ENCODE measurements at regions not wholly inside any gene's neighbourhood (a gene's known extent, or its start where the extent isn't known, plus 50 kb on each side); places are given as distances from the start of the nearest gene placed in this dataset.
"Not testable (repeated sequence)": the region's sequence is repeated elsewhere in the genome, so short reads cannot be mapped to it uniquely, and the experiment has no call there.

GRCh38 chrY:6685783-6686389, 224.6 kb upstream of the TBL1Y start:
- DNase-seq (ENCODE audit: low spot score), result not testable (repeated sequence)
- peak; percentile 89 for ATAC-seq

GRCh38 chrY:6701558-6702161, 208.8 kb upstream of the TBL1Y start:
- not testable (repeated sequence) for DNase-seq (ENCODE audit: low spot score)
- peak; percentile 89 for ATAC-seq

- DNase-seq (ENCODE audit: low spot score); ATAC-seq: not testable (repeated sequence)
Measured at GRCh38 chrY:6721443-6721842, 189.1 kb upstream of the TBL1Y start.

- ATAC-seq; DNase-seq (ENCODE audit: low spot score): not testable (repeated sequence)
Measured at GRCh38 chrY:6747210-6747609, 163.3 kb upstream of the TBL1Y start.

- ATAC-seq, result no peak
Measured at GRCh38 chrY:6782334-6782733, 128.2 kb upstream of the TBL1Y start.

GRCh38 chrY:6786960-6787359, 123.5 kb upstream of the TBL1Y start:
- DNase-seq (ENCODE audit: low spot score), result no peak
- ATAC-seq, result no peak

More at GRCh38 chrY:6782334-6782733, 128.2 kb upstream of the TBL1Y start:
- DNase-seq (ENCODE audit: low spot score), result no peak

GRCh38 chrY:6811633-6812032, 98.9 kb upstream of the TBL1Y start:
- ATAC-seq, result no peak
- no peak for DNase-seq (ENCODE audit: low spot score)

Data from left lobe of liver (tissue), 2 donors.